IMR-90 (cell line): ENCODE measurements at regions not wholly inside any gene's neighbourhood (a gene's known extent, or its start where the extent isn't known, plus 50 kb on each side); places are given as distances from the start of the nearest gene placed in this dataset.

Experiments
- ATAC-seq: fragments of 200-7000 bp; cut with Tn5 transposase; 2 replicates; pipeline ENCODE4 v1.9.1; 2020; ENCODE audit warnings: low read depth, mild to moderate bottlenecking, moderate library complexity
- BruUV-seq: library from RNA; stranded (reverse); fragments of 400-500 nt; replicated peaks from 2 replicates; lab custom pipeline; 2021; lab: Mats Ljungman, UMichigan
- CTCF ChIA-PET: fragments of 300-600 bp; formaldehyde crosslinking; extraction: SDS; loops from one replicate; lab custom pipeline; 2021; ENCODE audit warnings: antibody characterized with exemption; lab: Yijun Ruan, JAX
- POLR2A ChIA-PET: fragments of 300-600 bp; sonication (Branson Sonifier 250); formaldehyde crosslinking; loops from one replicate; lab custom pipeline; 2022; ENCODE audit warnings: antibody characterized with exemption; ENCODE audit not compliant: unreplicated experiment; lab: Charles Lee
- DNase-seq: peaks from one replicate; pipeline ENCODE4 v3.0.0; 2013
- H2AFZ ChIP-seq: replicated peaks from 2 replicates; pipeline ENCODE3; 2013; ENCODE audit warnings: low read length, mild to moderate bottlenecking; ENCODE audit not compliant: poor library complexity
- H2AK5ac ChIP-seq: 2 replicates; pipeline ENCODE4 v1.6.1; 2013; ENCODE audit warnings: low read depth, low read length, inconsistent platforms
- H2AK9ac ChIP-seq: replicated peaks from 2 replicates; pipeline ENCODE3; 2013; ENCODE audit warnings: mild to moderate bottlenecking, low read depth, low read length, moderate library complexity; ENCODE audit not compliant: poor library complexity
- H2BK120ac ChIP-seq: 2 replicates; pipeline ENCODE4 v1.6.1; 2013; ENCODE audit warnings: low read depth, low read length, inconsistent platforms
- H2BK15ac ChIP-seq: 3 replicates; pipeline ENCODE4 v1.6.1; 2013; ENCODE audit warnings: low read depth, low read length, inconsistent platforms
- H2BK20ac ChIP-seq: 2 replicates; pipeline ENCODE4 v1.6.1; 2013; ENCODE audit warnings: low read depth, mild to moderate bottlenecking, inconsistent platforms, low read length, moderate library complexity
- H2BK5ac ChIP-seq: 2 replicates; pipeline ENCODE4 v1.6.1; 2013; ENCODE audit warnings: mild to moderate bottlenecking, low read depth, low read length, inconsistent platforms; ENCODE audit not compliant: poor library complexity, severe bottlenecking
- H3K14ac ChIP-seq: replicated peaks from 2 replicates; pipeline ENCODE4 v1.6.1; 2013; ENCODE audit warnings: low read depth, low read length, inconsistent platforms
- H3K18ac ChIP-seq: 2 replicates; pipeline ENCODE4 v1.6.1; 2013; ENCODE audit warnings: low read depth, low read length, control low read depth
- H3K23ac ChIP-seq: 2 replicates; pipeline ENCODE4 v1.6.1; 2013; ENCODE audit warnings: low read depth, low read length, inconsistent platforms
- H3K27ac ChIP-seq: 2 replicates; pipeline ENCODE4 v1.5.1; 2013; ENCODE audit warnings: mild to moderate bottlenecking, control low read depth, low read length; ENCODE audit not compliant: insufficient read depth
- H3K27me3 ChIP-seq: 2 replicates; pipeline ENCODE4 v1.6.1; 2013; ENCODE audit warnings: low read length; ENCODE audit not compliant: control insufficient read depth, insufficient read depth
- H3K36me3 ChIP-seq: 2 replicates; pipeline ENCODE4 v1.6.1; 2013; ENCODE audit warnings: low read length, mixed read lengths; ENCODE audit not compliant: control insufficient read depth, insufficient read depth
- H3K4ac ChIP-seq: 2 replicates; pipeline ENCODE4 v1.6.1; 2013; ENCODE audit warnings: low read depth, low read length, inconsistent platforms
- H3K4me1 ChIP-seq: 2 replicates; pipeline ENCODE4 v1.6.1; 2013; ENCODE audit warnings: low read length, mixed read lengths; ENCODE audit not compliant: control insufficient read depth, insufficient read depth
- H3K4me2 ChIP-seq: 2 replicates; pipeline ENCODE4 v1.6.1; 2013; ENCODE audit warnings: low read depth, mild to moderate bottlenecking, control low read depth, low read length, moderate library complexity
- H3K4me3 ChIP-seq: 2 replicates; pipeline ENCODE4 v1.5.1; 2013; ENCODE audit warnings: low read depth, mild to moderate bottlenecking, control low read depth, low read length, moderate library complexity; ENCODE audit not compliant: insufficient read depth
- H3K56ac ChIP-seq: 2 replicates; pipeline ENCODE4 v1.6.1; 2013; ENCODE audit warnings: low read length, inconsistent platforms; ENCODE audit not compliant: insufficient read depth; ENCODE audit errors: extremely low read depth
- H3K79me1 ChIP-seq, 2 experiments: 2 replicates each; pipeline ENCODE4 v1.6.1; 2013; ENCODE audit warnings: low read length in 2 of 2, inconsistent platforms in 1 of 2, low read depth in 1 of 2
- H3K9ac ChIP-seq: 2 replicates; pipeline ENCODE4 v1.6.1; 2013; ENCODE audit warnings: low read depth, low read length, control low read depth
- H3K9me1 ChIP-seq: 2 replicates; pipeline ENCODE4 v1.6.1; 2013; ENCODE audit warnings: low read length, inconsistent platforms; ENCODE audit not compliant: insufficient read depth
- H3K9me3 ChIP-seq: 2 replicates; pipeline ENCODE4 v1.6.1; 2013; ENCODE audit warnings: low read length; ENCODE audit not compliant: control insufficient read depth, insufficient read depth
- H4K20me1 ChIP-seq: 2 replicates; pipeline ENCODE4 v1.6.1; 2013; ENCODE audit warnings: low read length, inconsistent platforms; ENCODE audit not compliant: insufficient read depth
- H4K5ac ChIP-seq: 2 replicates; pipeline ENCODE4 v1.6.1; 2013; ENCODE audit warnings: mild to moderate bottlenecking, low read depth, low read length, control low read depth
- H4K8ac ChIP-seq, 2 experiments: 2 replicates each; pipeline ENCODE4 v1.6.1; 2013; ENCODE audit warnings: low read depth in 2 of 2, low read length in 2 of 2, control low read depth in 1 of 2, inconsistent platforms in 1 of 2
- H4K91ac ChIP-seq: 2 replicates; pipeline ENCODE4 v1.6.1; 2013; ENCODE audit warnings: low read depth, low read length, inconsistent platforms; ENCODE audit not compliant: insufficient read depth
- BHLHE40 ChIP-seq: fragments of 150-350 bp; IDR thresholded peaks from 2 replicates; pipeline ENCODE4 v1.6.1; 2016; ENCODE audit warnings: mild to moderate bottlenecking, low read depth, low read length
- CHD1 ChIP-seq: IDR thresholded peaks from 2 replicates; pipeline ENCODE4 v1.6.1; 2012; ENCODE audit warnings: low read depth, low read length, improper control_type of control experiment
- ELK1 ChIP-seq: fragments of 150-350 bp; IDR thresholded peaks from 2 replicates; pipeline ENCODE4 v1.6.1; 2016; ENCODE audit warnings: low read depth, mild to moderate bottlenecking, low read length, moderate library complexity, borderline replicate concordance
- FOS ChIP-seq: fragments of 150-350 bp; IDR thresholded peaks from 2 replicates; pipeline ENCODE4 v1.6.1; 2016; ENCODE audit warnings: low read depth, low read length
- MAFK ChIP-seq: IDR thresholded peaks from 2 replicates; pipeline ENCODE4 v1.6.1; 2012; ENCODE audit warnings: low read depth, low read length, improper control_type of control experiment
- MAZ ChIP-seq: IDR thresholded peaks from 2 replicates; pipeline ENCODE4 v1.6.1; 2012; ENCODE audit warnings: low read depth, mild to moderate bottlenecking, low read length, improper control_type of control experiment, moderate library complexity, borderline replicate concordance
- MXI1 ChIP-seq: IDR thresholded peaks from 2 replicates; pipeline ENCODE4 v1.6.1; 2012; ENCODE audit warnings: low read depth, mild to moderate bottlenecking, low read length, moderate library complexity, borderline replicate concordance
- NFE2L2 ChIP-seq: fragments of 150-350 bp; IDR thresholded peaks from 2 replicates; pipeline ENCODE4 v1.6.1; 2016; ENCODE audit warnings: low read depth, mild to moderate bottlenecking, low read length
- POLR2A ChIP-seq: IDR thresholded peaks from 2 replicates; pipeline ENCODE4 v1.6.1; 2012; ENCODE audit warnings: mild to moderate bottlenecking, low read depth, low read length
- RCOR1 ChIP-seq: IDR thresholded peaks from 2 replicates; pipeline ENCODE4 v1.6.1; 2012; ENCODE audit warnings: mild to moderate bottlenecking, low read length, improper control_type of control experiment; ENCODE audit not compliant: insufficient replicate concordance
- SMC3 ChIP-seq: fragments of 150-350 bp; IDR thresholded peaks from 2 replicates; pipeline ENCODE4 v1.6.1; 2016; ENCODE audit warnings: low read depth, mild to moderate bottlenecking, antibody characterized with exemption, low read length, moderate library complexity
- USF2 ChIP-seq: fragments of 150-350 bp; IDR thresholded peaks from 2 replicates; pipeline ENCODE4 v1.6.1; 2017; ENCODE audit warnings: mild to moderate bottlenecking, antibody characterized with exemption, low read length, low read depth
- WGBS, 2 experiments: methylation state at CpG; one replicate each; pipeline versions ENCODE4 v1.1.5 to v1.1.7; 2013; ENCODE audit warnings: missing lambda C conversion rate in 2 of 2; ENCODE audit not compliant: insufficient read length in 1 of 2; ENCODE audit errors: extremely low coverage in 2 of 2; 5-methylcytosine and 5-hydroxymethylcytosine counted together
- dilution Hi-C: fragments of 300-500 bp; cut with HindIII; formaldehyde crosslinking; loops from one replicate; pipeline ENCODE4 v1.14.3; 2018; ENCODE audit warnings: low sequenced_read_pairs; ENCODE audit not compliant: unreplicated experiment
- in situ Hi-C: fragments of 300-500 bp; cut with MboI; formaldehyde crosslinking; loops from 3 replicates; pipeline ENCODE4 v1.14.3; 2019; ENCODE audit warnings: low sequenced_read_pairs, inconsistent platforms, mixed read lengths
- intact Hi-C: fragments of 100-400 bp; cut with micrococcal nuclease; formaldehyde crosslinking; loops from 2 replicates; pipeline ENCODE4 v1.10.0; 2022

- Histone ChIP-seq H3K9ac (no peak overlapping the region), H3K9me1 (no peaks in the 10 kb centered on the region), H3K4me1 (no peaks in the 10 kb centered on the region), H3K4me2 (no peak overlapping the region), H3K14ac (no peak overlapping the region), H3K9me3 (peaks cover 4% of the 10 kb centered on the region; the same call in 1 of the 2 replicates), H3K23ac (no peak overlapping the region), H2BK5ac (no peak overlapping the region), H4K5ac (no peak overlapping the region), H2AFZ (no peak overlapping the region), H2AK5ac (no peak overlapping the region), H2BK120ac (no peak overlapping the region), H3K36me3 (no peaks in the 10 kb centered on the region), H3K18ac (no peak overlapping the region), H2BK15ac (no peak overlapping the region), H3K4ac (no peak overlapping the region), H3K79me1 (no peaks in the 10 kb centered on the region), H4K91ac (no peak overlapping the region), H3K56ac (no peak overlapping the region), H2AK9ac (no peak overlapping the region), H3K4me3 (no peak overlapping the region), H2BK20ac (no peak overlapping the region), H4K8ac (no peak overlapping the region), H3K27ac (no peak overlapping the region), H3K27me3 (no peaks in the 10 kb centered on the region), H4K20me1 (no peaks in the 10 kb centered on the region)
- ChIA-PET POLR2A (no interaction called here), CTCF (no interaction called here)
- in situ Hi-C loops, result no loop called here
- ATAC-seq (no peak), DNase-seq (no peak)
- TF ChIP-seq CHD1, result no peak
- no peak for TF ChIP-seq USF2
- no peak for TF ChIP-seq MXI1
- TF ChIP-seq RCOR1, result no peak
- no peak for TF ChIP-seq BHLHE40
- no peak for TF ChIP-seq MAZ
- no peak for TF ChIP-seq FOS
- TF ChIP-seq ELK1, result no peak
- no peak for TF ChIP-seq NFE2L2
- TF ChIP-seq SMC3, result no peak
- no peak for TF ChIP-seq MAFK
- TF ChIP-seq POLR2A, result no peak
- dilution Hi-C loops, result no loop called here
- no TSS peak for BruUV-seq
- WGBS, 2 experiments, result no CpG with 5 or more reads among the region's 4 CpGs
- intact Hi-C loops, result no loop called here
Measured at GRCh38 chr5:167036585-167036984, 1254.9 kb upstream of the WWC1 start.
